GM10248 (cell line): ENCODE measurements at regions not wholly inside any gene's neighbourhood (a gene's known extent, or its start where the extent isn't known, plus 50 kb on each side); places are given as distances from the start of the nearest gene placed in this dataset.

Experiments used
- CTCF ChIA-PET: fragments of 300-600 bp; sonication (Branson Sonifier 250); formaldehyde crosslinking; extraction: SDS; loops from one replicate; lab custom pipeline; 2021; ENCODE audit warnings: antibody characterized with exemption; lab: Yijun Ruan, JAX
- POLR2A ChIA-PET: fragments of 350-650 bp; sonication (Branson Sonifier 250); formaldehyde crosslinking; extraction: SDS; loops from one replicate; lab custom pipeline; 2020; ENCODE audit warnings: antibody characterized with exemption; lab: Yijun Ruan, JAX
- DNase-seq: peaks from one replicate; pipeline ENCODE4 v3.0.0; 2012; ENCODE audit errors: extremely low spot score
- CTCF ChIP-seq: IDR thresholded peaks from 2 replicates; pipeline ENCODE4 v1.5.1; 2012; ENCODE audit warnings: mild to moderate bottlenecking, low read depth; ENCODE audit errors: extremely low read depth, missing control alignments, control extremely low read depth

DNA sequence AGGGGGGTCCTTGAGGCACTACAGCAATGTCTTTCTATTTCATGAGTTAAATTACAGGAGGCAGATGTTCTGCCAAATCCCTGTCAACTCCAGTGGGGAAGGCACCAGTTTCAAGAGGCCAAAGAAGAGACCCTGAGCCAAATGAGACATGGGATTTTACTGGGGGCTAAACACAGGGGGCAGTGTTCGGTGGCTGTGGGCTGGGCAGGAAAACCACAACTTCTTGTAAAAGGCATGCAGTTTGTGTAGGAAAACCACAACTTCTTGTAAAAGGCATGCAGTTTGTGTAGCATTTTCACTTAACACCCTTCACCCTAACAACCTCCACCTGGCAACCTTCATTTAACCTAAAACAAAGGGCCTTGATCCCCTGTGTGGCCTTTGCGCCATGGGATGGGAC, 61.0 kb downstream of the POLR2M start:
- DNase-seq = no peak
- ChIA-PET POLR2A (no interaction called here), CTCF (interaction anchor here (0.6 to 3.9 kb wide), 2 partner anchors 34 to 93 kb away, joined by 3 to 11 read pairs; no protein-coding TSS in a partner anchor)
- no peak for TF ChIP-seq CTCF

GRCh38 chr15:57769266-57769665, 62.8 kb downstream of the POLR2M start:
- CTCF ChIA-PET = no interaction called here
- no peak for TF ChIP-seq CTCF
- DNase-seq = no peak
- POLR2A ChIA-PET = no interaction called here

GRCh38 chr15:57770495-57770894, 64.0 kb downstream of the POLR2M start:
- ChIA-PET CTCF (interaction anchor here (1.5 to 1.7 kb wide), 2 partner anchors 39 to 88 kb away, joined by 3 read pairs; no protein-coding TSS in a partner anchor), POLR2A (no interaction called here)
- TF ChIP-seq CTCF = no peak
- DNase-seq = no peak

DNA sequence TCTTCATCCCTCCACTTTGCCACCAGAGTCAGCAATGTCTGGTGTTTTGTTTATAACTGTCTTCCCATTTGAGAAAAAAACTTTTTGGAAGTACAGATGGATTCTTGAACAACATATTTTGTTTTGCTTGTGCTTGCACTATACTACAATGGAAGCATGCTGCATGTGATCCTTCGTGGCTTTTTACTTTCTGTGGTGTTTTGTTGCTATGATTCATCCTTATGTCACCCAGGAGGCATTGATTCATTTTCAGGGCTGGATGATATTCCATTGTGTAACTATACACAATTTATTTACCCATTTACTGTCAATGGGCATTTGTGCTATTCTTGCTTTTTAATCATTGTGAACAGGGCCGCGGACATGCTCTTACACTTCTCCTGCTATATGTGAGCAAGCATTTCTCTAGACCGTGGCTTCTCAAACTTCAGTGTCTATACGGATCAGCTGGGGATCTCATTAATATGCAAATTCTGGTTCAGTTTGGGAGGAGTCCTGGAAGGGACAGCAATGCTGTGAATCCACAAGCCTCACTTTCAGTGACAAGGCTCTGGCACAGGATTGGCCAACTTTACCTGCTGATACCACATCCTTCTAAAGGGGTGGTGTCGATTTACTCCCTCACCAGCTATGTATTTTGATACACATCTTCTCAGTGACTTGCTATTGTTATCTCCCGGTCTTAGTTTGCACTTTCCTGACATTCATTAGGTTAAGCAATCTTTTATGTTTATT, 65.9 kb downstream of the POLR2M start:
- ChIA-PET CTCF (interaction anchor here (1.0 to 2.4 kb wide), 2 partner anchors 10 to 69 kb away, joined by 3 to 7 read pairs; no protein-coding TSS in a partner anchor), POLR2A (no interaction called here)
- no peak for DNase-seq
- TF ChIP-seq CTCF = no peak

GRCh38 chr15:57773051-57773450, 66.5 kb downstream of the POLR2M start:
- DNase-seq = no peak
- ChIA-PET POLR2A (no interaction called here), CTCF (interaction anchor here (2.4 kb wide), 1 partner anchor 11 kb away, joined by 7 read pairs; no protein-coding TSS in a partner anchor)
- TF ChIP-seq CTCF = no peak

GRCh38 chr15:57777003-57777402, 70.5 kb downstream of the POLR2M start:
- POLR2A ChIA-PET = no interaction called here
- CTCF ChIA-PET = interaction anchor here (1.4 kb wide), 1 partner anchor 21 kb away, joined by 4 read pairs; no protein-coding TSS in a partner anchor
- TF ChIP-seq CTCF = no peak
- DNase-seq = no peak
